ENCODE measurements at regions not wholly inside any gene's neighbourhood (a gene's known extent, or its start where the extent isn't known, plus 50 kb on each side); places are given as distances from the start of the nearest gene placed in this dataset.

GRCh38 chr10:8876171-8876570, 821.7 kb downstream of the GATA3 start:
- Histone ChIP-seq H4K20me1 (no peaks in the 10 kb centered on the region), H3K9me3 (no peaks in the 10 kb centered on the region), H3K9ac (no peak overlapping the region), H3K4me2 (no peak overlapping the region), H3K27me3 (no peaks in the 10 kb centered on the region), H3K4me1 (no peaks in the 10 kb centered on the region), H3K4me3 (no peak overlapping the region), H3K36me3 (no peaks in the 10 kb centered on the region), H3K27ac (no peak overlapping the region)
- no peak for TF ChIP-seq Cebpa-rat (IDR thresholded peaks at IDR 0.05)

GRCh38 chr10:8889538-8889937, 835.0 kb downstream of the GATA3 start:
- no peak overlapping the region for H3K4me3 ChIP-seq
- H3K27me3 ChIP-seq, result no peaks in the 10 kb centered on the region
- H3K9ac ChIP-seq, result no peak overlapping the region
- H3K4me1 ChIP-seq, result peaks cover 27% of the 10 kb centered on the region
- no peak overlapping the region for H3K4me2 ChIP-seq
- no peaks in the 10 kb centered on the region for H4K20me1 ChIP-seq
- H3K27ac ChIP-seq, result no peak overlapping the region
- TF ChIP-seq Cebpa-rat (IDR thresholded peaks at IDR 0.05), result no peak
- H3K9me3 ChIP-seq, result no peaks in the 10 kb centered on the region; the same call in 1 of the 2 replicates
- H3K36me3 ChIP-seq, result no peaks in the 10 kb centered on the region

- TF ChIP-seq Cebpa-rat (IDR thresholded peaks at IDR 0.05), result no peak
- Histone ChIP-seq H3K27ac (no peak overlapping the region), H3K4me2 (no peak overlapping the region), H3K27me3 (no peaks in the 10 kb centered on the region), H3K36me3 (no peaks in the 10 kb centered on the region), H3K9me3 (no peaks in the 10 kb centered on the region; the same call in 1 of the 2 replicates), H3K4me3 (no peak overlapping the region), H3K4me1 (peaks cover 40% of the 10 kb centered on the region), H4K20me1 (no peaks in the 10 kb centered on the region), H3K9ac (no peak overlapping the region)
Observed at GRCh38 chr10:8893102-8893501, 838.6 kb downstream of the GATA3 start.

- Histone ChIP-seq H3K9ac (no peak overlapping the region), H3K4me2 (no peak overlapping the region), H3K4me1 (peaks cover 42% of the 10 kb centered on the region), H3K27ac (no peak overlapping the region), H3K9me3 (no peaks in the 10 kb centered on the region; the same call in 1 of the 2 replicates), H3K27me3 (no peaks in the 10 kb centered on the region), H3K36me3 (no peaks in the 10 kb centered on the region), H3K4me3 (no peak overlapping the region), H4K20me1 (no peaks in the 10 kb centered on the region)
- no peak for TF ChIP-seq Cebpa-rat (IDR thresholded peaks at IDR 0.05)
Observed at GRCh38 chr10:8894148-8894547, 839.7 kb downstream of the GATA3 start.

GRCh38 chr10:8897769-8898168, 843.3 kb downstream of the GATA3 start:
- Histone ChIP-seq H3K4me3 (no peak overlapping the region), H3K36me3 (no peaks in the 10 kb centered on the region), H3K27me3 (no peaks in the 10 kb centered on the region), H3K4me1 (peaks cover 20% of the 10 kb centered on the region; the same call in 1 of the 2 replicates), H3K4me2 (no peak overlapping the region), H3K9ac (no peak overlapping the region), H3K27ac (no peak overlapping the region), H3K9me3 (no peaks in the 10 kb centered on the region), H4K20me1 (no peaks in the 10 kb centered on the region)
- TF ChIP-seq Cebpa-rat (IDR thresholded peaks at IDR 0.05), result no peak

- no peak overlapping the region for H3K9ac ChIP-seq
- no peak overlapping the region for H3K4me2 ChIP-seq
- H3K27ac ChIP-seq, result no peak overlapping the region
- no peak for TF ChIP-seq Cebpa-rat (IDR thresholded peaks at IDR 0.05)
- H3K4me3 ChIP-seq, result no peak overlapping the region
- H3K4me1 ChIP-seq, result peaks cover 15% of the 10 kb centered on the region; the same call in 1 of the 2 replicates
- no peaks in the 10 kb centered on the region for H4K20me1 ChIP-seq
- H3K27me3 ChIP-seq, result no peaks in the 10 kb centered on the region
- no peaks in the 10 kb centered on the region for H3K9me3 ChIP-seq
- no peaks in the 10 kb centered on the region for H3K36me3 ChIP-seq
Observed at GRCh38 chr10:8898745-8899330, 844.4 kb downstream of the GATA3 start.

GRCh38 chr10:8902926-8903325, 848.4 kb downstream of the GATA3 start:
- no peaks in the 10 kb centered on the region for H3K36me3 ChIP-seq
- H3K9ac ChIP-seq, result no peak overlapping the region
- no peaks in the 10 kb centered on the region for H3K27me3 ChIP-seq
- TF ChIP-seq Cebpa-rat (IDR thresholded peaks at IDR 0.05), result no peak
- 0 out of 2 replicates have a peak, but pooled peaks cover 3% of the 10 kb centered on the region for H3K4me1 ChIP-seq
- H4K20me1 ChIP-seq, result no peaks in the 10 kb centered on the region
- H3K4me3 ChIP-seq, result no peak overlapping the region
- no peaks in the 10 kb centered on the region for H3K9me3 ChIP-seq
- H3K27ac ChIP-seq, result no peak overlapping the region
- no peak overlapping the region for H3K4me2 ChIP-seq

GRCh38 chr10:8908013-8908412, 853.5 kb downstream of the GATA3 start:
- Histone ChIP-seq H3K36me3 (no peaks in the 10 kb centered on the region), H3K9me3 (no peaks in the 10 kb centered on the region), H3K4me1 (no peaks in the 10 kb centered on the region), H3K4me3 (no peak overlapping the region), H4K20me1 (no peaks in the 10 kb centered on the region), H3K9ac (no peak overlapping the region), H3K27ac (no peak overlapping the region), H3K27me3 (no peaks in the 10 kb centered on the region), H3K4me2 (no peak overlapping the region)
- no peak for TF ChIP-seq Cebpa-rat (IDR thresholded peaks at IDR 0.05)

GRCh38 chr10:8910314-8910713, 855.8 kb downstream of the GATA3 start:
- Histone ChIP-seq H3K27ac (no peak overlapping the region), H3K4me1 (no peaks in the 10 kb centered on the region), H4K20me1 (no peaks in the 10 kb centered on the region), H3K36me3 (no peaks in the 10 kb centered on the region), H3K9me3 (no peaks in the 10 kb centered on the region), H3K9ac (no peak overlapping the region), H3K27me3 (no peaks in the 10 kb centered on the region), H3K4me3 (no peak overlapping the region), H3K4me2 (no peak overlapping the region)
- TF ChIP-seq Cebpa-rat (IDR thresholded peaks at IDR 0.05), result no peak

GRCh38 chr10:8911032-8911431, 856.5 kb downstream of the GATA3 start:
- TF ChIP-seq Cebpa-rat (IDR thresholded peaks at IDR 0.05), result no peak
- Histone ChIP-seq H3K9me3 (no peaks in the 10 kb centered on the region), H3K27ac (no peak overlapping the region)

GRCh38 chr10:8912108-8912507, 857.6 kb downstream of the GATA3 start:
- TF ChIP-seq Cebpa-rat (IDR thresholded peaks at IDR 0.05), result no peak
- no peaks in the 10 kb centered on the region for H3K36me3 ChIP-seq
- H3K4me2 ChIP-seq, result no peak overlapping the region
- H3K9ac ChIP-seq, result no peak overlapping the region
- no peaks in the 10 kb centered on the region for H3K4me1 ChIP-seq
- no peak overlapping the region for H3K27ac ChIP-seq
- H3K4me3 ChIP-seq, result no peak overlapping the region
- no peaks in the 10 kb centered on the region for H3K27me3 ChIP-seq
- H4K20me1 ChIP-seq, result no peaks in the 10 kb centered on the region
- H3K9me3 ChIP-seq, result no peaks in the 10 kb centered on the region

More at GRCh38 chr10:8911032-8911431, 856.5 kb downstream of the GATA3 start:
- H3K9ac ChIP-seq, result no peak overlapping the region
- H3K4me2 ChIP-seq, result no peak overlapping the region
- H3K27me3 ChIP-seq, result no peaks in the 10 kb centered on the region
- no peak overlapping the region for H3K4me3 ChIP-seq
- no peaks in the 10 kb centered on the region for H3K4me1 ChIP-seq
- H4K20me1 ChIP-seq, result no peaks in the 10 kb centered on the region
- no peaks in the 10 kb centered on the region for H3K36me3 ChIP-seq

All from BLaER1 (cell line).